Stomach (tissue), 4 donors: ENCODE measurements at regions not wholly inside any gene's neighbourhood (a gene's known extent, or its start where the extent isn't known, plus 50 kb on each side); places are given as distances from the start of the nearest gene placed in this dataset.

ENCODE experiments used
- CTCF ChIP-seq, 7 experiments: fragments of 450-650 bp in 4 of 7; fragments of 200-600 bp in 3 of 7; sonication (generic) in 3 of 7; IDR thresholded peaks; one replicate each; pipeline ENCODE4 v1.5.1; 2016 to 2019; ENCODE audit warnings: antibody characterized with exemption in 7 of 7, control low read depth in 2 of 7, mild to moderate bottlenecking in 1 of 7
- EP300 ChIP-seq: sonication (generic); formaldehyde crosslinking; IDR thresholded peaks from one replicate; pipeline ENCODE4 v1.6.1; 2017; ENCODE audit warnings: antibody characterized with exemption
- POLR2A ChIP-seq, 4 donors: fragments of 450-650 bp; IDR thresholded peaks; one replicate each; pipeline ENCODE4 v1.6.1; 2016; ENCODE audit warnings: antibody characterized with exemption in 4 of 4, control low read depth in 2 of 4, mild to moderate bottlenecking in 1 of 4, moderate library complexity in 1 of 4
- POLR2AphosphoS5 ChIP-seq, 3 donors: sonication (generic); formaldehyde crosslinking; IDR thresholded peaks; one replicate each; pipeline ENCODE4 v1.6.1; 2016; ENCODE audit warnings: antibody characterized with exemption in 3 of 3

- TF ChIP-seq CTCF (IDR thresholded peaks at IDR 0.05): no peak
- no peak for TF ChIP-seq EP300
- no peak for TF ChIP-seq POLR2A (IDR thresholded peaks at IDR 0.05)
- TF ChIP-seq POLR2AphosphoS5 (IDR thresholded peaks at IDR 0.05): no peak
Measured at GRCh38 chr3:79885407-79885806, 117.6 kb upstream of the ROBO1 start.
